ENCODE measurements at regions not wholly inside any gene's neighbourhood (a gene's known extent, or its start where the extent isn't known, plus 50 kb on each side); places are given as distances from the start of the nearest gene placed in this dataset.

- in situ Hi-C loops (cut with MboI; ENCODE audit: low pct_ligation_motif_present in 1 of 4, low pct_unique_long_range_greater_than_20kb in 1 of 4, low sequenced_read_pairs in 3 of 4) (no loop called here), intact Hi-C loops (cut with DNase I; ENCODE audit: low total_unique reads) (loop anchor here (10.0 kb wide), 1 partner anchor 300 kb away; the partner anchor contains the start of gene ETS2)
- DNase-seq: no peak
- Histone ChIP-seq H3K4me3 (no peak overlapping the region), H3K27ac (peak overlapping the region; percentile 54 to 68 (median 64)), H3K36me3 (no peaks in the 10 kb centered on the region), H3K27me3 (no peaks in the 10 kb centered on the region), H3K4me1 (peaks cover 0 to 7% (median 2%) of the 10 kb centered on the region in 4 donors), H3K9me3 (no peaks in the 10 kb centered on the region)
- no peak for TF ChIP-seq POLR2AphosphoS5 (IDR thresholded peaks at IDR 0.05)
- no peak for TF ChIP-seq POLR2A (IDR thresholded peaks at IDR 0.05)
- no peak for TF ChIP-seq EP300 (IDR thresholded peaks at IDR 0.05; ENCODE audit: low read depth)
- TF ChIP-seq, protein P1, sequence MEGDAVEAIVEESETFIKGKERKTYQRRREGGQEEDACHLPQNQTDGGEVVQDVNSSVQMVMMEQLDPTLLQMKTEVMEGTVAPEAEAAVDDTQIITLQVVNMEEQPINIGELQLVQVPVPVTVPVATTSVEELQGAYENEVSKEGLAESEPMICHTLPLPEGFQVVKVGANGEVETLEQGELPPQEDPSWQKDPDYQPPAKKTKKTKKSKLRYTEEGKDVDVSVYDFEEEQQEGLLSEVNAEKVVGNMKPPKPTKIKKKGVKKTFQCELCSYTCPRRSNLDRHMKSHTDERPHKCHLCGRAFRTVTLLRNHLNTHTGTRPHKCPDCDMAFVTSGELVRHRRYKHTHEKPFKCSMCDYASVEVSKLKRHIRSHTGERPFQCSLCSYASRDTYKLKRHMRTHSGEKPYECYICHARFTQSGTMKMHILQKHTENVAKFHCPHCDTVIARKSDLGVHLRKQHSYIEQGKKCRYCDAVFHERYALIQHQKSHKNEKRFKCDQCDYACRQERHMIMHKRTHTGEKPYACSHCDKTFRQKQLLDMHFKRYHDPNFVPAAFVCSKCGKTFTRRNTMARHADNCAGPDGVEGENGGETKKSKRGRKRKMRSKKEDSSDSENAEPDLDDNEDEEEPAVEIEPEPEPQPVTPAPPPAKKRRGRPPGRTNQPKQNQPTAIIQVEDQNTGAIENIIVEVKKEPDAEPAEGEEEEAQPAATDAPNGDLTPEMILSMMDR (IDR thresholded peaks at IDR 0.05): no peak
- WGBS, 2 donors (ENCODE audit: low coverage in 1 of 2): 68 to 77% methylated on average over 4 of the region's 4 CpGs
Observed at GRCh38 chr21:39104911-39105310, 78.3 kb downstream of the PSMG1 start.

GRCh38 chr21:39103689-39104088 is 79.6 kb downstream of the PSMG1 start:
- intact Hi-C loops (cut with DNase I; ENCODE audit: low total_unique reads) (loop anchor here (10.0 kb wide), 1 partner anchor 299 kb away; the partner anchor contains the start of gene ETS2), in situ Hi-C loops (cut with MboI; ENCODE audit: low pct_ligation_motif_present in 1 of 4, low pct_unique_long_range_greater_than_20kb in 1 of 4, low sequenced_read_pairs in 3 of 4) (no loop called here)
- Histone ChIP-seq H3K9me3 (no peaks in the 10 kb centered on the region), H3K4me1 (peaks cover 0 to 7% (median 2%) of the 10 kb centered on the region in 4 donors), H3K27me3 (no peaks in the 10 kb centered on the region), H3K4me3 (no peak overlapping the region), H3K36me3 (no peaks in the 10 kb centered on the region), H3K27ac (peak overlapping the region; percentile 5 to 70 (median 68))
- WGBS, 2 donors (ENCODE audit: low coverage in 1 of 2): 59 to 83% methylated on average over 4 of the region's 4 CpGs
- peak in 2 of 3 donors; percentile 9 to 39 for TF ChIP-seq POLR2AphosphoS5 (IDR thresholded peaks at IDR 0.05)
- TF ChIP-seq EP300 (IDR thresholded peaks at IDR 0.05; ENCODE audit: low read depth): no peak
- no peak for DNase-seq

GRCh38 chr21:39099859-39100258 is 83.4 kb downstream of the PSMG1 start:
- in situ Hi-C loops (cut with MboI; ENCODE audit: low pct_ligation_motif_present in 1 of 4, low pct_unique_long_range_greater_than_20kb in 1 of 4, low sequenced_read_pairs in 3 of 4): no loop called here
- Histone ChIP-seq H3K4me3 (no peak overlapping the region), H3K9me3 (no peaks in the 10 kb centered on the region), H3K4me1 (peaks cover 0 to 15% (median 3%) of the 10 kb centered on the region in 4 donors), H3K27me3 (no peaks in the 10 kb centered on the region), H3K27ac (no peak overlapping the region), H3K36me3 (no peaks in the 10 kb centered on the region)
- WGBS, 2 donors (ENCODE audit: low coverage in 1 of 2): 100% methylated on average over 4 of the region's 4 CpGs; no CpG with 5 or more reads in 1 of the 2 donors
- no peak for DNase-seq
- intact Hi-C loops (cut with DNase I; ENCODE audit: low total_unique reads): loop anchor here (10.0 kb wide), 1 partner anchor 295 kb away; the partner anchor contains the start of gene ETS2
- no peak for TF ChIP-seq POLR2A (IDR thresholded peaks at IDR 0.05)
- TF ChIP-seq EP300 (IDR thresholded peaks at IDR 0.05; ENCODE audit: low read depth): no peak
- TF ChIP-seq, protein P1 (IDR thresholded peaks at IDR 0.05): no peak
- no peak for TF ChIP-seq POLR2AphosphoS5 (IDR thresholded peaks at IDR 0.05)

DNA sequence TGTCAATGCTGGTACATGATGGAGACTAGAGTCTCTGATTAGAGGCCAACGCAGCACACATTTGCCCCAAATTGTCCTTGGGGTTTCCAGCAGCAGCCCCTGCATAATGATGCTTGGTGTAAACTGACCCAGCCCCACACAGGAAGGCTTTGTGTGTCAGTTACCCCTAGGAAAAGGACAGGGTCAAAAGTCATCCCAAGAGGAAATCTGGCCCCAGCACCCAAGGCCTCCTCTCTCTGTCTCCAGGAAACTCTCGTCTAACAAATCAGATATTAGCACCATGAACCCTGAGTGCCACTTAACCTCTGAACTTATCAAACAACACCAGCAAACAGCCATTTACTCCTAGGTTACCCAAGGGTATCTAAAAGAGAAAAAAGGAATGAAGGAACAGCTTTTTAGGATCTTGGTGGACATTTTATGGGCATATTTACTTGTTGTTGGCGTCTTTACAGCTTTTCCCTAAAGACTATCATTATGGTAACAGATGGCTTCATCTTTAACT is 84.5 kb downstream of the PSMG1 start:
- DNase-seq: no peak
- TF ChIP-seq POLR2AphosphoS5 (IDR thresholded peaks at IDR 0.05): no peak
- TF ChIP-seq, protein P1 (IDR thresholded peaks at IDR 0.05): no peak
- no peak for TF ChIP-seq POLR2A (IDR thresholded peaks at IDR 0.05)
- no peak for TF ChIP-seq EP300 (IDR thresholded peaks at IDR 0.05; ENCODE audit: low read depth)
- in situ Hi-C loops (cut with MboI; ENCODE audit: low pct_ligation_motif_present in 1 of 4, low pct_unique_long_range_greater_than_20kb in 1 of 4, low sequenced_read_pairs in 3 of 4) (no loop called here), intact Hi-C loops (cut with DNase I; ENCODE audit: low total_unique reads) (no loop called here)
- Histone ChIP-seq H3K4me1 (peaks cover 0 to 16% (median 2%) of the 10 kb centered on the region in 4 donors), H3K36me3 (no peaks in the 10 kb centered on the region), H3K9me3 (no peaks in the 10 kb centered on the region), H3K4me3 (no peak overlapping the region), H3K27me3 (no peaks in the 10 kb centered on the region), H3K27ac (peak overlapping the region in 1 of 4 donors; percentile 46)
- 51 to 69% methylated on average over 2 to 3 of the region's 3 CpGs for WGBS, 2 donors (ENCODE audit: low coverage in 1 of 2)
